ENCODE measurements at regions not wholly inside any gene's neighbourhood (a gene's known extent, or its start where the extent isn't known, plus 50 kb on each side); places are given as distances from the start of the nearest gene placed in this dataset.

GRCh38 chr9:600006-600405 is 241.5 kb upstream of the DMRT1 start:
- H3K4me1 ChIP-seq (ENCODE audit: control insufficient read depth in 1 of 2, insufficient read depth in 2 of 2, low read length in 2 of 2): peaks cover 4 to 6% of the 10 kb centered on the region in 2 donors
- H3K27me3 ChIP-seq (ENCODE audit: control insufficient read depth in 1 of 2, insufficient read depth in 2 of 2, low read length in 2 of 2): no peaks in the 10 kb centered on the region
- H3K36me3 ChIP-seq (ENCODE audit: control insufficient read depth in 1 of 2, insufficient read depth in 2 of 2, low read length in 2 of 2): no peaks in the 10 kb centered on the region
- no peak overlapping the region for H3K9ac ChIP-seq (ENCODE audit: low read depth in 1 of 2, low read length in 2 of 2)
- no peaks in the 10 kb centered on the region for H3K9me3 ChIP-seq (ENCODE audit: control insufficient read depth in 1 of 2, low read length in 2 of 2)
- H3K27ac ChIP-seq (ENCODE audit: low read depth, low read length): no peak overlapping the region
- no peak overlapping the region for H3K4me3 ChIP-seq (ENCODE audit: low read depth in 1 of 2, low read length in 2 of 2)

GRCh38 chr9:602716-603115 is 238.8 kb upstream of the DMRT1 start:
- Histone ChIP-seq H3K27ac (ENCODE audit: low read depth, low read length) (no peak overlapping the region), H3K4me3 (ENCODE audit: low read depth in 1 of 2, low read length in 2 of 2) (no peak overlapping the region), H3K4me1 (ENCODE audit: control insufficient read depth in 1 of 2, insufficient read depth in 2 of 2, low read length in 2 of 2) (peaks cover 4 to 6% of the 10 kb centered on the region in 2 donors), H3K36me3 (ENCODE audit: control insufficient read depth in 1 of 2, insufficient read depth in 2 of 2, low read length in 2 of 2) (no peaks in the 10 kb centered on the region), H3K9ac (ENCODE audit: low read depth in 1 of 2, low read length in 2 of 2) (no peak overlapping the region), H3K27me3 (ENCODE audit: control insufficient read depth in 1 of 2, insufficient read depth in 2 of 2, low read length in 2 of 2) (no peaks in the 10 kb centered on the region), H3K9me3 (ENCODE audit: control insufficient read depth in 1 of 2, low read length in 2 of 2) (no peaks in the 10 kb centered on the region)

- Histone ChIP-seq H3K27me3 (ENCODE audit: control insufficient read depth in 1 of 2, insufficient read depth in 2 of 2, low read length in 2 of 2) (no peaks in the 10 kb centered on the region), H3K9ac (ENCODE audit: low read depth in 1 of 2, low read length in 2 of 2) (no peak overlapping the region), H3K9me3 (ENCODE audit: control insufficient read depth in 1 of 2, low read length in 2 of 2) (no peaks in the 10 kb centered on the region), H3K36me3 (ENCODE audit: control insufficient read depth in 1 of 2, insufficient read depth in 2 of 2, low read length in 2 of 2) (no peaks in the 10 kb centered on the region), H3K27ac (ENCODE audit: low read depth, low read length) (no peak overlapping the region), H3K4me3 (ENCODE audit: low read depth in 1 of 2, low read length in 2 of 2) (no peak overlapping the region), H3K4me1 (ENCODE audit: control insufficient read depth in 1 of 2, insufficient read depth in 2 of 2, low read length in 2 of 2) (peaks cover 4 to 6% of the 10 kb centered on the region in 2 donors)
These were observed 238.4 kb upstream of the DMRT1 start for GRCh38 chr9:603126-603525.

GRCh38 chr9:607417-607816 is 234.1 kb upstream of the DMRT1 start:
- H3K27ac ChIP-seq (ENCODE audit: low read depth, low read length): no peak overlapping the region
- H3K4me1 ChIP-seq (ENCODE audit: control insufficient read depth in 1 of 2, insufficient read depth in 2 of 2, low read length in 2 of 2): peaks cover 4 to 16% of the 10 kb centered on the region in 2 donors
- no peak overlapping the region for H3K9ac ChIP-seq (ENCODE audit: low read depth in 1 of 2, low read length in 2 of 2)
- H3K27me3 ChIP-seq (ENCODE audit: control insufficient read depth in 1 of 2, insufficient read depth in 2 of 2, low read length in 2 of 2): no peaks in the 10 kb centered on the region
- no peaks in the 10 kb centered on the region for H3K9me3 ChIP-seq (ENCODE audit: control insufficient read depth in 1 of 2, low read length in 2 of 2)
- no peaks in the 10 kb centered on the region for H3K36me3 ChIP-seq (ENCODE audit: control insufficient read depth in 1 of 2, insufficient read depth in 2 of 2, low read length in 2 of 2)
- no peak overlapping the region for H3K4me3 ChIP-seq (ENCODE audit: low read depth in 1 of 2, low read length in 2 of 2)

- Histone ChIP-seq H3K9ac (ENCODE audit: low read depth in 1 of 2, low read length in 2 of 2) (no peak overlapping the region), H3K27me3 (ENCODE audit: control insufficient read depth in 1 of 2, insufficient read depth in 2 of 2, low read length in 2 of 2) (no peaks in the 10 kb centered on the region), H3K27ac (ENCODE audit: low read depth, low read length) (no peak overlapping the region), H3K9me3 (ENCODE audit: control insufficient read depth in 1 of 2, low read length in 2 of 2) (no peaks in the 10 kb centered on the region), H3K4me1 (ENCODE audit: control insufficient read depth in 1 of 2, insufficient read depth in 2 of 2, low read length in 2 of 2) (peaks cover 11 to 27% of the 10 kb centered on the region in 2 donors), H3K4me3 (ENCODE audit: low read depth in 1 of 2, low read length in 2 of 2) (no peak overlapping the region), H3K36me3 (ENCODE audit: control insufficient read depth in 1 of 2, insufficient read depth in 2 of 2, low read length in 2 of 2) (no peaks in the 10 kb centered on the region)
These were observed 227.6 kb upstream of the DMRT1 start for GRCh38 chr9:613771-614347.

GRCh38 chr9:614431-614830 is 227.1 kb upstream of the DMRT1 start:
- Histone ChIP-seq H3K27ac (ENCODE audit: low read depth, low read length) (no peak overlapping the region), H3K9ac (ENCODE audit: low read depth in 1 of 2, low read length in 2 of 2) (no peak overlapping the region), H3K36me3 (ENCODE audit: control insufficient read depth in 1 of 2, insufficient read depth in 2 of 2, low read length in 2 of 2) (no peaks in the 10 kb centered on the region), H3K4me1 (ENCODE audit: control insufficient read depth in 1 of 2, insufficient read depth in 2 of 2, low read length in 2 of 2) (peaks cover 11 to 27% of the 10 kb centered on the region in 2 donors), H3K9me3 (ENCODE audit: control insufficient read depth in 1 of 2, low read length in 2 of 2) (no peaks in the 10 kb centered on the region), H3K4me3 (ENCODE audit: low read depth in 1 of 2, low read length in 2 of 2) (no peak overlapping the region), H3K27me3 (ENCODE audit: control insufficient read depth in 1 of 2, insufficient read depth in 2 of 2, low read length in 2 of 2) (no peaks in the 10 kb centered on the region)

- no peak overlapping the region for H3K4me3 ChIP-seq (ENCODE audit: low read depth in 1 of 2, low read length in 2 of 2)
- H3K27me3 ChIP-seq (ENCODE audit: control insufficient read depth in 1 of 2, insufficient read depth in 2 of 2, low read length in 2 of 2): no peaks in the 10 kb centered on the region
- H3K9me3 ChIP-seq (ENCODE audit: control insufficient read depth in 1 of 2, low read length in 2 of 2): no peaks in the 10 kb centered on the region
- no peak overlapping the region for H3K9ac ChIP-seq (ENCODE audit: low read depth in 1 of 2, low read length in 2 of 2)
- H3K27ac ChIP-seq (ENCODE audit: low read depth, low read length): no peak overlapping the region
- peaks cover 11 to 27% of the 10 kb centered on the region in 2 donors for H3K4me1 ChIP-seq (ENCODE audit: control insufficient read depth in 1 of 2, insufficient read depth in 2 of 2, low read length in 2 of 2)
- H3K36me3 ChIP-seq (ENCODE audit: control insufficient read depth in 1 of 2, insufficient read depth in 2 of 2, low read length in 2 of 2): no peaks in the 10 kb centered on the region
These were observed 225.7 kb upstream of the DMRT1 start for GRCh38 chr9:615756-616155.

GRCh38 chr9:616694-617093 is 224.8 kb upstream of the DMRT1 start:
- H3K4me1 ChIP-seq (ENCODE audit: control insufficient read depth in 1 of 2, insufficient read depth in 2 of 2, low read length in 2 of 2): peaks cover 11 to 22% of the 10 kb centered on the region in 2 donors
- no peaks in the 10 kb centered on the region for H3K9me3 ChIP-seq (ENCODE audit: control insufficient read depth in 1 of 2, low read length in 2 of 2)
- no peaks in the 10 kb centered on the region for H3K36me3 ChIP-seq (ENCODE audit: control insufficient read depth in 1 of 2, insufficient read depth in 2 of 2, low read length in 2 of 2)
- no peak overlapping the region for H3K27ac ChIP-seq (ENCODE audit: low read depth, low read length)
- no peak overlapping the region for H3K4me3 ChIP-seq (ENCODE audit: low read depth in 1 of 2, low read length in 2 of 2)
- H3K9ac ChIP-seq (ENCODE audit: low read depth in 1 of 2, low read length in 2 of 2): no peak overlapping the region
- no peaks in the 10 kb centered on the region for H3K27me3 ChIP-seq (ENCODE audit: control insufficient read depth in 1 of 2, insufficient read depth in 2 of 2, low read length in 2 of 2)

GRCh38 chr9:617445-618085 is 223.9 kb upstream of the DMRT1 start:
- H3K27ac ChIP-seq (ENCODE audit: low read depth, low read length): no peak overlapping the region
- H3K27me3 ChIP-seq (ENCODE audit: control insufficient read depth in 1 of 2, insufficient read depth in 2 of 2, low read length in 2 of 2): no peaks in the 10 kb centered on the region
- H3K4me3 ChIP-seq (ENCODE audit: low read depth in 1 of 2, low read length in 2 of 2): no peak overlapping the region
- no peaks in the 10 kb centered on the region for H3K36me3 ChIP-seq (ENCODE audit: control insufficient read depth in 1 of 2, insufficient read depth in 2 of 2, low read length in 2 of 2)
- H3K9ac ChIP-seq (ENCODE audit: low read depth in 1 of 2, low read length in 2 of 2): no peak overlapping the region
- peaks cover 11 to 17% of the 10 kb centered on the region in 2 donors for H3K4me1 ChIP-seq (ENCODE audit: control insufficient read depth in 1 of 2, insufficient read depth in 2 of 2, low read length in 2 of 2)
- no peaks in the 10 kb centered on the region for H3K9me3 ChIP-seq (ENCODE audit: control insufficient read depth in 1 of 2, low read length in 2 of 2)

GRCh38 chr9:618478-618877 is 223.0 kb upstream of the DMRT1 start:
- Histone ChIP-seq H3K4me3 (ENCODE audit: low read depth in 1 of 2, low read length in 2 of 2) (no peak overlapping the region), H3K36me3 (ENCODE audit: control insufficient read depth in 1 of 2, insufficient read depth in 2 of 2, low read length in 2 of 2) (no peaks in the 10 kb centered on the region), H3K9me3 (ENCODE audit: control insufficient read depth in 1 of 2, low read length in 2 of 2) (no peaks in the 10 kb centered on the region), H3K4me1 (ENCODE audit: control insufficient read depth in 1 of 2, insufficient read depth in 2 of 2, low read length in 2 of 2) (peaks cover 11 to 17% of the 10 kb centered on the region in 2 donors), H3K27ac (ENCODE audit: low read depth, low read length) (no peak overlapping the region), H3K9ac (ENCODE audit: low read depth in 1 of 2, low read length in 2 of 2) (no peak overlapping the region), H3K27me3 (ENCODE audit: control insufficient read depth in 1 of 2, insufficient read depth in 2 of 2, low read length in 2 of 2) (no peaks in the 10 kb centered on the region)

Data from duodenal mucosa (tissue), 2 donors.